PC-9 (cell line): ENCODE measurements at regions not wholly inside any gene's neighbourhood (a gene's known extent, or its start where the extent isn't known, plus 50 kb on each side); places are given as distances from the start of the nearest gene placed in this dataset.

Experiments used
- CTCF ChIP-seq: fragments of 200-600 bp; sonication (generic); conservative IDR thresholded peaks from 2 replicates; pipeline ENCODE4 v1.6.1; 2017; ENCODE audit warnings: mixed run types, antibody characterized with exemption, mild to moderate bottlenecking, moderate library complexity
- EZH2 ChIP-seq: fragments of 200-600 bp; sonication (generic); IDR thresholded peaks from 2 replicates; pipeline ENCODE4 v1.8.0; 2017; ENCODE audit warnings: antibody characterized with exemption, low read depth

GRCh38 chr9:108217431-108218349 lies 638.1 kb downstream of the ACTL7B start:
- no peak for TF ChIP-seq CTCF
- TF ChIP-seq EZH2: no peak
